ENCODE measurements at regions not wholly inside any gene's neighbourhood (a gene's known extent, or its start where the extent isn't known, plus 50 kb on each side); places are given as distances from the start of the nearest gene placed in this dataset.

DNA sequence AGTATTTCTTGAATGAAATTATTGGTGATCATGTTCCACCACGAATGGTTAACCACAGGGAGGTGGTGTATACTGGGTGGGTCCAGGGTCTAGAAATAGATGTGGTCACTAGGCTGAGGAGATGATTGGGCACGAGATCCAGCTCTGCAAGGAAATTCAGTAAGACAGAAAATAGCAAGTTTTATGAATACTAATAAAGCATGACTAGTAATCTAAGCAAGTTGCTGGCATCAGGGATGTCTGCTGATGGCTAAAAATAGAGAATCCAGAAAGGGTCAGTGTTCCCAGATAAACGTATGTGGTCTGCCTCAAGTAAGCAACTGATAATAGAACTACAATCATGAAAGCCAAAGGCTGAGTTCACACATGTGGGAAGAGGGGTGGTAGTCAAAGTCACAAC, 108.3 kb upstream of the FRMD4B start:
- Histone ChIP-seq H3K36me3 (ENCODE audit: insufficient read depth, insufficient read length, low read length) (no peaks in the 10 kb centered on the region), H3K4me3 (ENCODE audit: insufficient read length, low read depth) (no peak overlapping the region), H3K9ac (ENCODE audit: insufficient read length, low read depth) (no peak overlapping the region), H3K4me1 (ENCODE audit: insufficient read depth, insufficient read length) (no peaks in the 10 kb centered on the region), H3K27me3 (ENCODE audit: insufficient read depth, insufficient read length) (no peaks in the 10 kb centered on the region), H3K9me3 (ENCODE audit: insufficient read depth, low read length) (no peaks in the 10 kb centered on the region)
- no peak for TF ChIP-seq YY1 (IDR thresholded peaks at IDR 0.05; ENCODE audit: insufficient read depth, insufficient read length)
- no peak for DNase-seq (ENCODE audit: low read depth, low spot score)

DNA sequence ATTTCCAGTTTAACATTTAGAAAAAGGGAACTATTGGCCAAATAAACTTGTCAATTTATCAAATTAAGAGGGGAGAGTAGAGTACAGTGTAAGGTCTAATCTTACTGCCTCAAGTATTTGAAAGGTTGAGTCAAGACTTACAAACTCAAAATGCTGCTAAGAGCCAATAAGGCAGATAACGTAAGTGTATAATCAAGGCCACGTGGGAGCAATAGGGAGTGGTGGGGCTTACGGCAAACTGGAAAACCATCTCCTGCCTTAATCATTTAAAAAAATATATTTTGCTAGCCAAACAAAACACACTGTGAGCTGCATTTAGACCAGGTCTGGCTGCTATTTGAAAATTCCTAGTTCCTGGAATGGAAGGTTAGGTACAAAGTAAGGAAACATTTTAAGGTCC, 107.3 kb upstream of the FRMD4B start:
- TF ChIP-seq SUZ12 (IDR thresholded peaks at IDR 0.05; ENCODE audit: extremely low read depth, insufficient read depth, insufficient read length) (no peak), YY1 (IDR thresholded peaks at IDR 0.05; ENCODE audit: insufficient read depth, insufficient read length) (no peak), ZNF274 (IDR thresholded peaks at IDR 0.05; ENCODE audit: low read depth, low read length) (no peak)
- Histone ChIP-seq H3K27me3 (ENCODE audit: insufficient read depth, insufficient read length) (no peaks in the 10 kb centered on the region), H3K36me3 (ENCODE audit: insufficient read depth, insufficient read length, low read length) (no peaks in the 10 kb centered on the region), H3K9ac (ENCODE audit: insufficient read length, low read depth) (no peak overlapping the region), H3K4me1 (ENCODE audit: insufficient read depth, insufficient read length) (no peaks in the 10 kb centered on the region), H3K4me3 (ENCODE audit: insufficient read length, low read depth) (no peak overlapping the region), H3K9me3 (ENCODE audit: insufficient read depth, low read length) (no peaks in the 10 kb centered on the region)
- DNase-seq (ENCODE audit: low read depth, low spot score), result no peak

DNA sequence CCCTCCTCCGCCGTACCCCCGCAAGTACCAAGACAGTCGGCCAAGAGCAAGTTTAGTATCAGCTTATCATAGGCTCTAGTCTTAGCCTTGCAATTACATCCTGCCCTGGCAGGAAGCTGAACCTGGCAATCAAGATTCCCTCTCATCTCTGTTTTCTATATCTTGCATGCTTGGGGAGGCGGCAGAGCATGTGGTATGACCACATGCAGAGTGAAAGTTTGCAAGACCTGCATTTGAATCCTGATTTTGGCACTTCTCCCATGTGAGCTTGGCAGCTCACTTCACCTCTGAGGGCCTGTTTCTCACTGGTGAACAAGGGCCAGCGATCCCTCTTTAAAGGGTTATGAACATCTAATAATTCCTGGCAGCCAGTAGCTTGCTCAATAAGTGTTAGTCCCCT, 106.1 kb upstream of the FRMD4B start:
- Histone ChIP-seq H3K9ac (ENCODE audit: insufficient read length, low read depth) (no peak overlapping the region), H3K4me3 (ENCODE audit: insufficient read length, low read depth) (no peak overlapping the region), H3K36me3 (ENCODE audit: insufficient read depth, insufficient read length, low read length) (no peaks in the 10 kb centered on the region), H3K27me3 (ENCODE audit: insufficient read depth, insufficient read length) (no peaks in the 10 kb centered on the region), H3K9me3 (ENCODE audit: insufficient read depth, low read length) (no peaks in the 10 kb centered on the region), H3K4me1 (ENCODE audit: insufficient read depth, insufficient read length) (no peaks in the 10 kb centered on the region)
- TF ChIP-seq SUZ12 (IDR thresholded peaks at IDR 0.05; ENCODE audit: extremely low read depth, insufficient read depth, insufficient read length) (no peak), YY1 (IDR thresholded peaks at IDR 0.05; ENCODE audit: insufficient read depth, insufficient read length) (no peak), ZNF274 (IDR thresholded peaks at IDR 0.05; ENCODE audit: low read depth, low read length) (no peak)
- no peak for DNase-seq (ENCODE audit: low read depth, low spot score)

DNA sequence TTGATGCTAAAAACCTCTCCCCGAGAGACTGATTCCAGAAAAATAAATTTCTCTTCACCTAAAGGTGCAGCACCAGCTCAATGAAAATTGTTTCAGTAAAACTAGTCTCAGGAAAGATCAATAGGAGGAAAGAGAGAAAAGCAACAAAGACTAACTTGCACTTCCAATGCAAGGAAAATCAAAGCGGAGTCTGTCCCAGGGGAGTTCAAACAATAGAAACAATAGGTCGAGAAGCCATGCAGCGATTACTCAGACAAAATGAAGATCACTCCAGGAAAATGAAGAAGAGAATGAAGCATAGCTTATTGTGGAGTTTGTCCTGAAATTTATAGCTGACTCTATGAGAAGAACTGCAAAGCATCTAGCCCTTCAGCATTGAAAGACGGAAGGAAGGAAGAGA, 105.1 kb upstream of the FRMD4B start:
- DNase-seq (ENCODE audit: low read depth, low spot score), result no peak
- TF ChIP-seq ZNF274 (IDR thresholded peaks at IDR 0.05; ENCODE audit: low read depth, low read length) (no peak), YY1 (IDR thresholded peaks at IDR 0.05; ENCODE audit: insufficient read depth, insufficient read length) (no peak), SUZ12 (IDR thresholded peaks at IDR 0.05; ENCODE audit: extremely low read depth, insufficient read depth, insufficient read length) (no peak)
- Histone ChIP-seq H3K9me3 (ENCODE audit: insufficient read depth, low read length) (no peaks in the 10 kb centered on the region), H3K36me3 (ENCODE audit: insufficient read depth, insufficient read length, low read length) (no peaks in the 10 kb centered on the region), H3K4me3 (ENCODE audit: insufficient read length, low read depth) (no peak overlapping the region), H3K4me1 (ENCODE audit: insufficient read depth, insufficient read length) (no peaks in the 10 kb centered on the region), H3K27me3 (ENCODE audit: insufficient read depth, insufficient read length) (no peaks in the 10 kb centered on the region), H3K9ac (ENCODE audit: insufficient read length, low read depth) (no peak overlapping the region)

DNA sequence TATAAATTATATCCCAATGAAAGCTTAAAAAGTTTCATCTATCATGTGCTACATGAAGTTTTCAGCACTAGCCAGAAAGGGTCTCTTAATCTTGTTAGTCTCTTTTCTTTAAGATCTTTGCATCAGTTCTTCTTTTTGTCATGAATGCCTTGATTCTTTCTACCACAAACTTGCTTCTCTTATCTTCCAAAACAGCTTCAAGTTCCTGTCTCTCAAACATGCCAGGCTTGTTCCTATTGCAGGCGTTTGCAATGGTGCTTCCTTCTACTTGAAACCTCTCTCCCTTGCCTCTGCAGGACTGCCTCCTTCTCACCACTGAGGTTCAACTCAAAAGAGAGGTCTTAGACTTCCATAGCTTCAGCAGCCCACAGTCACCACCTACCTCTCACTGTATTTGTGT, 104.3 kb upstream of the FRMD4B start:
- Histone ChIP-seq H3K9ac (ENCODE audit: insufficient read length, low read depth) (no peak overlapping the region), H3K9me3 (ENCODE audit: insufficient read depth, low read length) (no peaks in the 10 kb centered on the region), H3K4me1 (ENCODE audit: insufficient read depth, insufficient read length) (no peaks in the 10 kb centered on the region), H3K27me3 (ENCODE audit: insufficient read depth, insufficient read length) (no peaks in the 10 kb centered on the region), H3K36me3 (ENCODE audit: insufficient read depth, insufficient read length, low read length) (no peaks in the 10 kb centered on the region), H3K4me3 (ENCODE audit: insufficient read length, low read depth) (no peak overlapping the region)
- no peak for DNase-seq (ENCODE audit: low read depth, low spot score)
- TF ChIP-seq YY1 (IDR thresholded peaks at IDR 0.05; ENCODE audit: insufficient read depth, insufficient read length), result no peak
- no peak for TF ChIP-seq SUZ12 (IDR thresholded peaks at IDR 0.05; ENCODE audit: extremely low read depth, insufficient read depth, insufficient read length)
- no peak for TF ChIP-seq ZNF274 (IDR thresholded peaks at IDR 0.05; ENCODE audit: low read depth, low read length)

DNA sequence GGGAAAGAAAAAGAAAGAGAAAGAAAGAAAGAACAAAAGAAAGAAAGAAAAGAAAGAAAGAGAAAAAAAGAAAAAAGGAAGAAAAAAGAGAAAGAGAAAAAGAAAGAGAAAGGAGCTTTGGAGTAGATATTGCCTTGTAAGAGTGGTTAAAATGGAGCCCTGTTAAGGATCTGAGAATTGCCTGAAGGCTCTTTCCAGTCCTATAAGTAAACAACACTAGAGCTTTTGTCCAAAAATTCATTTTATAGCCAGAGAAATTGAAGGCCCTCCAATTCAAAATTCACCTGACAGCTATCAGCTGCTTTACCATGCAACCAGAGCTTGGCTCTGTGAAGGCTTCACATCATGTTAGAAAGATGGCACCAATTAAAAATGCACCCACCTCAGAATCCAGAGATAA, 102.1 kb upstream of the FRMD4B start:
- Histone ChIP-seq H3K27me3 (ENCODE audit: insufficient read depth, insufficient read length) (no peaks in the 10 kb centered on the region), H3K4me1 (ENCODE audit: insufficient read depth, insufficient read length) (no peaks in the 10 kb centered on the region), H3K36me3 (ENCODE audit: insufficient read depth, insufficient read length, low read length) (no peaks in the 10 kb centered on the region), H3K9ac (ENCODE audit: insufficient read length, low read depth) (no peak overlapping the region), H3K9me3 (ENCODE audit: insufficient read depth, low read length) (peaks cover 12% of the 10 kb centered on the region; the same call in 1 of the 2 replicates), H3K4me3 (ENCODE audit: insufficient read length, low read depth) (no peak overlapping the region)
- DNase-seq (ENCODE audit: low read depth, low spot score), result no peak
- TF ChIP-seq SUZ12 (IDR thresholded peaks at IDR 0.05; ENCODE audit: extremely low read depth, insufficient read depth, insufficient read length), result no peak
- TF ChIP-seq ZNF274 (IDR thresholded peaks at IDR 0.05; ENCODE audit: low read depth, low read length), result no peak
- TF ChIP-seq YY1 (IDR thresholded peaks at IDR 0.05; ENCODE audit: insufficient read depth, insufficient read length), result no peak

DNA sequence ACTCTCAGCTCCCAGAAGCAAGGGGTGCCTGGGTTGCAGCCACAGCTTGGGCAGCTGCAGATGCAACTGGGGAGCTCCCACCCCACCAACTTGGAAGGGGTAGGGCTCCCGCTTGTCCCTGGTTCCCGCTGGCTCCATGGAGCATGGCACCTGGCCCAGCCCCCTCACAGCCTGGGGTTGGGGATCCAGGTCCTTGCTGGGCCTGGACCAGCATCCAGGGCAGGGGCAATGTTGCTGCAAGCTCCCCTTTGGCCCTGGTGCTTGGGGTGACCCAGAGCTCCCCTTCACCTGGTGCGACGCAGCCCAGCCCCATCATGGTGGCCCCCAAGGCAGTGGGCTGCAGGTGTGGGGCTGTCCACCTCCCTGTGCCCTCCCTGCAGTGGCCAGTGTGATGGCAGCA, 99.6 kb upstream of the FRMD4B start:
- Histone ChIP-seq H3K9me3 (ENCODE audit: insufficient read depth, low read length) (peaks cover 23% of the 10 kb centered on the region; the same call in 1 of the 2 replicates), H3K27me3 (ENCODE audit: insufficient read depth, insufficient read length) (no peaks in the 10 kb centered on the region), H3K4me3 (ENCODE audit: insufficient read length, low read depth) (no peak overlapping the region), H3K4me1 (ENCODE audit: insufficient read depth, insufficient read length) (no peaks in the 10 kb centered on the region), H3K36me3 (ENCODE audit: insufficient read depth, insufficient read length, low read length) (no peaks in the 10 kb centered on the region), H3K9ac (ENCODE audit: insufficient read length, low read depth) (no peak overlapping the region)
- no peak for TF ChIP-seq YY1 (IDR thresholded peaks at IDR 0.05; ENCODE audit: insufficient read depth, insufficient read length)
- TF ChIP-seq ZNF274 (IDR thresholded peaks at IDR 0.05; ENCODE audit: low read depth, low read length), result no peak
- no peak for TF ChIP-seq SUZ12 (IDR thresholded peaks at IDR 0.05; ENCODE audit: extremely low read depth, insufficient read depth, insufficient read length)
- DNase-seq (ENCODE audit: low read depth, low spot score), result no peak
